Mesendoderm (in vitro differentiated cells): ENCODE measurements at regions not wholly inside any gene's neighbourhood (a gene's known extent, or its start where the extent isn't known, plus 50 kb on each side); places are given as distances from the start of the nearest gene placed in this dataset.

Experiments
- DNase-seq: peaks from one replicate; pipeline ENCODE4 v3.0.0; 2013
- H2AK5ac ChIP-seq: 2 replicates; pipeline ENCODE4 v1.6.1; 2013; ENCODE audit warnings: low read length, inconsistent platforms
- H2BK120ac ChIP-seq: 2 replicates; pipeline ENCODE4 v1.6.1; 2013; ENCODE audit warnings: low read depth, mild to moderate bottlenecking, low read length, moderate library complexity, mixed read lengths
- H2BK15ac ChIP-seq: replicated peaks from 2 replicates; pipeline ENCODE4 v1.6.1; 2013; ENCODE audit warnings: low read depth, mild to moderate bottlenecking, moderate library complexity
- H2BK5ac ChIP-seq: 2 replicates; pipeline ENCODE4 v1.6.1; 2013; ENCODE audit warnings: low read length, inconsistent platforms
- H3K18ac ChIP-seq: 2 replicates; pipeline ENCODE4 v1.6.1; 2013; ENCODE audit warnings: mild to moderate bottlenecking, low read length, mixed read lengths
- H3K23ac ChIP-seq: one replicate; pipeline ENCODE4 v1.6.1; 2013; ENCODE audit warnings: low read length
- H3K27ac ChIP-seq: 2 replicates; pipeline ENCODE4 v1.5.1; 2013; ENCODE audit warnings: low read depth, mild to moderate bottlenecking, inconsistent platforms, low read length, moderate library complexity
- H3K27me3 ChIP-seq: 2 replicates; pipeline ENCODE4 v1.6.1; 2013; ENCODE audit warnings: low read length, control low read depth, mild to moderate bottlenecking, inconsistent platforms; ENCODE audit not compliant: insufficient read depth, poor library complexity
- H3K36me3 ChIP-seq: 2 replicates; pipeline ENCODE4 v1.6.1; 2013; ENCODE audit warnings: low read length, inconsistent platforms; ENCODE audit not compliant: control insufficient read depth, insufficient read depth
- H3K4ac ChIP-seq: one replicate; pipeline ENCODE4 v1.6.1; 2013; ENCODE audit warnings: low read depth, mild to moderate bottlenecking, low read length, moderate library complexity
- H3K4me1 ChIP-seq: 2 replicates; pipeline ENCODE4 v1.6.1; 2013; ENCODE audit warnings: low read depth, low read length, inconsistent platforms; ENCODE audit not compliant: control insufficient read depth
- H3K4me2 ChIP-seq: 2 replicates; pipeline ENCODE4 v1.6.1; 2013; ENCODE audit warnings: low read length
- H3K4me3 ChIP-seq: 2 replicates; pipeline ENCODE4 v1.5.1; 2013; ENCODE audit warnings: mild to moderate bottlenecking, low read length
- H3K56ac ChIP-seq: one replicate; pipeline ENCODE4 v1.6.1; 2013; ENCODE audit warnings: low read length
- H3K79me1 ChIP-seq: 2 replicates; pipeline ENCODE4 v1.6.1; 2013; ENCODE audit warnings: low read length, inconsistent platforms
- H3K79me2 ChIP-seq: 2 replicates; pipeline ENCODE4 v1.6.1; 2013; ENCODE audit warnings: mild to moderate bottlenecking, low read length; ENCODE audit not compliant: control insufficient read depth, insufficient read depth
- H3K9ac ChIP-seq: 2 replicates; pipeline ENCODE4 v1.6.1; 2013; ENCODE audit warnings: low read length, inconsistent platforms
- H4K5ac ChIP-seq: one replicate; pipeline ENCODE4 v1.6.1; 2013; ENCODE audit warnings: low read length
- H4K8ac ChIP-seq: one replicate; pipeline ENCODE4 v1.6.1; 2013; ENCODE audit warnings: low read depth, mild to moderate bottlenecking, control low read depth, low read length, moderate library complexity
- WGBS: extraction: QIAGEN DNeasy Blood & Tissue Kit; methylation state at CpG from one replicate; pipeline ENCODE4 v1.1.7; 2013; ENCODE audit warnings: low lambda C conversion rate, missing lambda C conversion rate; ENCODE audit not compliant: insufficient coverage; ENCODE audit errors: extremely low coverage; 5-methylcytosine and 5-hydroxymethylcytosine counted together

DNA sequence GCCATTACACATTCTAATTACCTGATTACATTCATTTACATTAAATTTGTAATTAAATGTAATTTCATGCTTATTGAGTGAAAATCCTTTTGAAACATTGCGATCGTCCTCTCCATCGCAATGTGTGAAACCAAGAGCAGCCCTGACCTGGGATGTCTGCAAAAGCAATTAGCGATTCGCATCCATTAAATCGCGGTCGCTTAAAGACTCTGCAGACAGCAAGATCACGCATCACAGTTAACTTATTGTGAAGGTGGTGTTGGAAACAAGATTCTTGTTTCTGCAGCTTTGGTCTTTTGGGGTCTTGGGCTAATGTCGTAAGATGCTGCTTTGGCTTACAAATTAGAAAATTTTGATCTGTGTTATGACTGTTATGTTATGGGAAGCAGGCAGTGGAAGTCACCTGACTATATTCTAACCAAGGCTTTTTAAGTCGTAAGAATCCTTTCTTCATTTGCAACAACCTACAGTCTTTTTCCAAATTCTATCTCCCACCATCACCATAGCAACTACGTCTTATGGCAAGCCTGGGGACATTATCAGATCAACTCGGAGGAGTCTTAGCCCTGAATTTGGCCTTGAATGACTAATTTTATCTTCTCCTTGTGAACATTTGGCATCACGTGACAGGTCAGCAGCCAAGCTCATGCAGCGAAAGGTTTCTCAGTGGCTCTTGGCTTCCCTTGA is 142.8 kb upstream of the SOX1 start:
- Histone ChIP-seq H4K5ac (no peak overlapping the region), H3K79me2 (no peaks in the 10 kb centered on the region), H3K18ac (no peak overlapping the region), H3K56ac (no peak overlapping the region), H2AK5ac (no peak overlapping the region), H2BK15ac (no peak overlapping the region), H3K79me1 (no peaks in the 10 kb centered on the region), H3K4ac (no peak overlapping the region), H3K27ac (no peak overlapping the region), H3K23ac (no peak overlapping the region), H3K4me3 (no peak overlapping the region), H4K8ac (no peak overlapping the region), H3K4me2 (no peak overlapping the region), H3K4me1 (no peaks in the 10 kb centered on the region), H2BK5ac (no peak overlapping the region), H3K36me3 (no peaks in the 10 kb centered on the region), H2BK120ac (no peak overlapping the region), H3K9ac (no peak overlapping the region), H3K27me3 (no peaks in the 10 kb centered on the region)
- DNase-seq = no peak
- no CpG with 5 or more reads among the region's 15 CpGs for WGBS

DNA sequence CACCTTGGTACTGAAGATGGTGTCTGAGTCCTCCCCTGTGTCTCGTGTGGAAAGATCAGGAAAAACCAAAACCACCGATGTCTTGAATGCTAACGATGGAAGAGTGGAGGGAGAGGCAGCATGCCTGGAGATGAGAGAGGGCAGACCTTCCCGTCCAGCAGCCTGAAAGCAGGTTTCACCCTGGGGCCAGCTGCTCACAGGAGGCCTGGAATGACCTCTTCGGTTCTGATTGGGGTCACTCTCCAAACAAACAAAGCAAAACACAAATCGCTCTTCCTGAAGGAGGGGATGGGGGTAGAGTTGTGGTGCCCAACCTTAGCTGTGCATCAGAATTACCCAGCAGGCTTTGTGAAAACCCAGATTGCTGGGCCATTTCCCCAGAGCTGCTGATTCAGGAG is 142.3 kb upstream of the SOX1 start:
- H3K4me3 ChIP-seq = no peak overlapping the region
- H4K8ac ChIP-seq = no peak overlapping the region
- H3K23ac ChIP-seq = no peak overlapping the region
- no peaks in the 10 kb centered on the region for H3K79me1 ChIP-seq
- H3K36me3 ChIP-seq = no peaks in the 10 kb centered on the region
- no peak overlapping the region for H2BK5ac ChIP-seq
- H2BK120ac ChIP-seq = no peak overlapping the region
- no peak overlapping the region for H2BK15ac ChIP-seq
- H3K9ac ChIP-seq = no peak overlapping the region
- no CpG with 5 or more reads among the region's 6 CpGs for WGBS
- no peak overlapping the region for H3K4me2 ChIP-seq
- H3K4ac ChIP-seq = no peak overlapping the region
- H3K56ac ChIP-seq = no peak overlapping the region
- no peaks in the 10 kb centered on the region for H3K4me1 ChIP-seq
- H3K27ac ChIP-seq = no peak overlapping the region
- no peak overlapping the region for H2AK5ac ChIP-seq
- H3K79me2 ChIP-seq = no peaks in the 10 kb centered on the region
- no peak for DNase-seq
- H4K5ac ChIP-seq = no peak overlapping the region
- H3K27me3 ChIP-seq = no peaks in the 10 kb centered on the region
- H3K18ac ChIP-seq = no peak overlapping the region

DNA sequence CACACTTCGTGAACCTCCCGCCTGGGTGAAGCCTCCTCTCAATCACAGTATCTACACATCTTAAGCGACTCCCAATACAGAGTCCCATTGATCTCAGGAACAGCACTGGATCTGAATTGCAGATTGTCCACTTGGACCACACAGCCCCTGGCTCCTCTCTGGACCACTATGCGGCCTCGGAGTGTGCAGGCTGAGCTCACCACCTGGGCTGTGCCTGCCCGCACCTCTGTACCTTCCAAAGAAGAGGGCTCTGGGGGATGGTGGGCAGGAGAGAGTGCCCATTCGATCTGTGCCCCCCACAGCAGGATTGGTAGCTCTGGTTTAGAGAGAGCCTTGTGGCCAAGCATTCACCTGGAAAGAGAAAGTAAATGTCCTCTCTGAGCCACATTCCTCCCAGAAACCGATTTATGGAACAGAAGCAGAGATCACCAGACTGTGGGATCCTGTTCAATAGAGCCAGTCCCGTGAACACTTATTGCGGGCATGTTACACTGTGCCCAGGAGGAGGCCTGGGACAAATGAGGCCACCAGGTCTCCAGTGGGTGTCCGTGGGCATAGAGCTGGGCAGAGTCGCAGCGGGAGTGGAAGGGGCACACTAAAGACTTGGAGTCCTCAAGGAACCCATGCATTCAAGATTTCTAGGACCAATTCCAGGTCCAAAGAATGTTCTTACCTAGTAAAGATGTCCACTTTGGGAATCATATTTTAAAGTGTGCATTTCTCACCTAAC is 141.6 kb upstream of the SOX1 start:
- H3K27ac ChIP-seq = no peak overlapping the region
- no peaks in the 10 kb centered on the region for H3K36me3 ChIP-seq
- DNase-seq = no peak
- H3K27me3 ChIP-seq = no peaks in the 10 kb centered on the region
- no peak overlapping the region for H2BK15ac ChIP-seq
- WGBS = no CpG with 5 or more reads among the region's 13 CpGs
- H4K8ac ChIP-seq = no peak overlapping the region
- H2BK5ac ChIP-seq = no peak overlapping the region
- H4K5ac ChIP-seq = no peak overlapping the region
- H2AK5ac ChIP-seq = no peak overlapping the region
- no peaks in the 10 kb centered on the region for H3K4me1 ChIP-seq
- no peak overlapping the region for H3K18ac ChIP-seq
- H3K4ac ChIP-seq = no peak overlapping the region
- no peaks in the 10 kb centered on the region for H3K79me2 ChIP-seq
- no peak overlapping the region for H3K56ac ChIP-seq
- H3K9ac ChIP-seq = no peak overlapping the region
- H2BK120ac ChIP-seq = no peak overlapping the region
- H3K79me1 ChIP-seq = no peaks in the 10 kb centered on the region
- no peak overlapping the region for H3K4me2 ChIP-seq
- H3K4me3 ChIP-seq = no peak overlapping the region
- H3K23ac ChIP-seq = no peak overlapping the region

DNA sequence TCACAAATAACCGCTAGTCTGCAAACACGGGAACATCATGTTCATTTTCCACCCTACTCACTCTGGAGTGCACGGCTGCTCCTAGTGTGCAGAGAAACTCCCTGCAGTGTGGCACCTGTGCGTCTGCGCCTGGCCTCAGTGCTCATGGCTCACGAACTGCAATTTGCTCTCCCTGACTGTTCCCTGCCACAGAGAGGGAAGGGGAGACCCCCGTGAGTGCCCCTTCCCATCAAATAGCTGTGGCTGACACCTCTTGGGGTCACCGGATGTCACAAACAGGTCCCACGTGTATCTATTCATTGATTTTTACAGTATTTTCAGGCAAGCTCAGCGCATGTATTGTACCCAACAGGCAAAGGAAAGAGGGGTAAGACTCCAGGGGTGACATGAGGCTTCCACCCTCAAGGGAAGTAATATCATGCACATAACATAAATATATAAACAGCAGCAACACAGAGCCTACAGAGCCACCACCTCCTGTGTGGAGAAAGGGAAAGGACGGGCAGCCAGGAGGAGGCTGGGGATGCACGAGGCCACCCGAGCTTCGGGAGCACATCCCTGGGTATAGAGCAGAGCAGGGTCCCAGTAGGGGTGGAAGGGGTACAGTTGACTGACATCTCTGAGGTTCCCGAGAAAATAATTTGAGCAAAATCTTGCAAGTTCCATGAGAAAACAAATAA is 140.3 kb upstream of the SOX1 start:
- Histone ChIP-seq H3K4me2 (no peak overlapping the region), H2AK5ac (no peak overlapping the region), H3K27me3 (no peaks in the 10 kb centered on the region), H2BK15ac (no peak overlapping the region), H3K36me3 (no peaks in the 10 kb centered on the region), H3K9ac (no peak overlapping the region), H3K4me1 (no peaks in the 10 kb centered on the region), H3K79me2 (no peaks in the 10 kb centered on the region), H3K4me3 (no peak overlapping the region), H4K8ac (no peak overlapping the region), H3K18ac (no peak overlapping the region), H3K27ac (no peak overlapping the region), H2BK120ac (no peak overlapping the region), H3K4ac (no peak overlapping the region), H3K56ac (no peak overlapping the region), H2BK5ac (no peak overlapping the region), H3K79me1 (no peaks in the 10 kb centered on the region), H4K5ac (no peak overlapping the region), H3K23ac (no peak overlapping the region)
- whole genome bisulfite sequencing = no CpG with 5 or more reads among the region's 15 CpGs
- no peak for DNase-seq

DNA sequence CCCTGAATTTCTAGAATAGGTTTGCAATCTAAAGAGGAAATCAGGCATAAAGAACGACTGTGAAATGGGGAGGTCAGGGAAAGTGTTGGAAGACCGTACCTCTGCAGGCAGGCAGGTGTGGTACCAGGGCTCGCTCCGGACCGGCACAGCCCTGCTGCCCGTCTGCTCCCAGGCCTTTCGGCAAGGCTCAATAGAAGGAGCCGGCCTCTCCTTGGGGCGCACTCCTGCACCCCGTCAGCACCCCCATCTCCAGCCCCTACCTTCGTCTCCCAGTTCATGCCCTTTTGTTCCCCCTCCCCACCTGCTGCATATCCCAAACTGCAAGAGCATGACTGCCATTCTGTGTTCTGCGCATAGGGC is 139.8 kb upstream of the SOX1 start:
- WGBS = no CpG with 5 or more reads among the region's 12 CpGs
- H2AK5ac ChIP-seq = no peak overlapping the region
- H4K5ac ChIP-seq = no peak overlapping the region
- H3K23ac ChIP-seq = no peak overlapping the region
- H2BK15ac ChIP-seq = no peak overlapping the region
- no peaks in the 10 kb centered on the region for H3K4me1 ChIP-seq
- H3K4me3 ChIP-seq = no peak overlapping the region
- no peaks in the 10 kb centered on the region for H3K27me3 ChIP-seq
- no peak overlapping the region for H3K4ac ChIP-seq
- H3K18ac ChIP-seq = no peak overlapping the region
- no peaks in the 10 kb centered on the region for H3K79me2 ChIP-seq
- no peaks in the 10 kb centered on the region for H3K79me1 ChIP-seq
- no peak overlapping the region for H3K27ac ChIP-seq
- H3K4me2 ChIP-seq = no peak overlapping the region
- no peak overlapping the region for H2BK120ac ChIP-seq
- H3K9ac ChIP-seq = no peak overlapping the region
- DNase-seq = no peak
- no peak overlapping the region for H3K56ac ChIP-seq
- H2BK5ac ChIP-seq = no peak overlapping the region
- no peak overlapping the region for H4K8ac ChIP-seq
- H3K36me3 ChIP-seq = no peaks in the 10 kb centered on the region
